ENCODE measurements at regions not wholly inside any gene's neighbourhood (a gene's known extent, or its start where the extent isn't known, plus 50 kb on each side); places are given as distances from the start of the nearest gene placed in this dataset.

GRCh38 chr5:3778000-3778550 is 182.4 kb downstream of the IRX1 start:
- Histone ChIP-seq H3K4me1 (ENCODE audit: control insufficient read depth, insufficient read depth, low read length) (no peaks in the 10 kb centered on the region), H3K27ac (ENCODE audit: insufficient read depth, low read depth, low read length, poor library complexity, severe bottlenecking) (no peak overlapping the region), H3K36me3 (ENCODE audit: control insufficient read depth, insufficient read depth, low read length) (no peaks in the 10 kb centered on the region), H3K27me3 (ENCODE audit: control insufficient read depth, insufficient read depth, low read length, poor library complexity, severe bottlenecking) (no peaks in the 10 kb centered on the region), H3K4me3 (ENCODE audit: insufficient read depth, low read depth, low read length) (no peak overlapping the region), H3K9me3 (ENCODE audit: control insufficient read depth, low read length) (no peaks in the 10 kb centered on the region)
- 94 to 97% methylated on average over 6 of the region's 6 CpGs for WGBS, 2 experiments

- no peaks in the 10 kb centered on the region for H3K4me1 ChIP-seq (ENCODE audit: control insufficient read depth, insufficient read depth, low read length)
- H3K4me3 ChIP-seq (ENCODE audit: insufficient read depth, low read depth, low read length) = no peak overlapping the region
- H3K9me3 ChIP-seq (ENCODE audit: control insufficient read depth, low read length) = no peaks in the 10 kb centered on the region
- no peak overlapping the region for H3K27ac ChIP-seq (ENCODE audit: insufficient read depth, low read depth, low read length, poor library complexity, severe bottlenecking)
- H3K27me3 ChIP-seq (ENCODE audit: control insufficient read depth, insufficient read depth, low read length, poor library complexity, severe bottlenecking) = no peaks in the 10 kb centered on the region
- WGBS, 2 experiments = 93 to 97% methylated on average over 2 of the region's 2 CpGs
- H3K36me3 ChIP-seq (ENCODE audit: control insufficient read depth, insufficient read depth, low read length) = no peaks in the 10 kb centered on the region
Measured at GRCh38 chr5:3778945-3779344, 183.3 kb downstream of the IRX1 start.

- H3K36me3 ChIP-seq (ENCODE audit: control insufficient read depth, insufficient read depth, low read length) = no peaks in the 10 kb centered on the region
- WGBS, 2 experiments = 94 to 96% methylated on average over 7 of the region's 7 CpGs
Measured at GRCh38 chr5:3780278-3780677, 184.6 kb downstream of the IRX1 start.

GRCh38 chr5:3780907-3781306 is 185.3 kb downstream of the IRX1 start:
- WGBS, 2 experiments = 93 to 96% methylated on average over 11 of the region's 11 CpGs
- H3K27me3 ChIP-seq (ENCODE audit: control insufficient read depth, insufficient read depth, low read length, poor library complexity, severe bottlenecking) = no peaks in the 10 kb centered on the region
- no peaks in the 10 kb centered on the region for H3K36me3 ChIP-seq (ENCODE audit: control insufficient read depth, insufficient read depth, low read length)
- no peaks in the 10 kb centered on the region for H3K4me1 ChIP-seq (ENCODE audit: control insufficient read depth, insufficient read depth, low read length)
- no peak overlapping the region for H3K27ac ChIP-seq (ENCODE audit: insufficient read depth, low read depth, low read length, poor library complexity, severe bottlenecking)
- no peaks in the 10 kb centered on the region for H3K9me3 ChIP-seq (ENCODE audit: control insufficient read depth, low read length)
- no peak overlapping the region for H3K4me3 ChIP-seq (ENCODE audit: insufficient read depth, low read depth, low read length)

More at GRCh38 chr5:3780278-3780677, 184.6 kb downstream of the IRX1 start:
- Histone ChIP-seq H3K4me3 (ENCODE audit: insufficient read depth, low read depth, low read length) (no peak overlapping the region), H3K9me3 (ENCODE audit: control insufficient read depth, low read length) (no peaks in the 10 kb centered on the region), H3K4me1 (ENCODE audit: control insufficient read depth, insufficient read depth, low read length) (no peaks in the 10 kb centered on the region), H3K27me3 (ENCODE audit: control insufficient read depth, insufficient read depth, low read length, poor library complexity, severe bottlenecking) (no peaks in the 10 kb centered on the region), H3K27ac (ENCODE audit: insufficient read depth, low read depth, low read length, poor library complexity, severe bottlenecking) (no peak overlapping the region)

GRCh38 chr5:3784854-3785253 is 189.2 kb downstream of the IRX1 start:
- no peaks in the 10 kb centered on the region for H3K27me3 ChIP-seq (ENCODE audit: control insufficient read depth, insufficient read depth, low read length, poor library complexity, severe bottlenecking)
- no peaks in the 10 kb centered on the region for H3K9me3 ChIP-seq (ENCODE audit: control insufficient read depth, low read length)
- WGBS, 2 experiments = 95 to 99% methylated on average over 2 of the region's 2 CpGs
- no peak overlapping the region for H3K4me3 ChIP-seq (ENCODE audit: insufficient read depth, low read depth, low read length)
- H3K36me3 ChIP-seq (ENCODE audit: control insufficient read depth, insufficient read depth, low read length) = no peaks in the 10 kb centered on the region
- no peak overlapping the region for H3K27ac ChIP-seq (ENCODE audit: insufficient read depth, low read depth, low read length, poor library complexity, severe bottlenecking)
- no peaks in the 10 kb centered on the region for H3K4me1 ChIP-seq (ENCODE audit: control insufficient read depth, insufficient read depth, low read length)

GRCh38 chr5:3786165-3786564 is 190.5 kb downstream of the IRX1 start:
- Histone ChIP-seq H3K4me3 (ENCODE audit: insufficient read depth, low read depth, low read length) (no peak overlapping the region), H3K27ac (ENCODE audit: insufficient read depth, low read depth, low read length, poor library complexity, severe bottlenecking) (no peak overlapping the region), H3K9me3 (ENCODE audit: control insufficient read depth, low read length) (no peaks in the 10 kb centered on the region), H3K4me1 (ENCODE audit: control insufficient read depth, insufficient read depth, low read length) (peaks cover under 1% of the 10 kb centered on the region), H3K27me3 (ENCODE audit: control insufficient read depth, insufficient read depth, low read length, poor library complexity, severe bottlenecking) (no peaks in the 10 kb centered on the region), H3K36me3 (ENCODE audit: control insufficient read depth, insufficient read depth, low read length) (no peaks in the 10 kb centered on the region)
- WGBS, 2 experiments = 89 to 93% methylated on average over 2 of the region's 2 CpGs

- WGBS, 2 experiments = 68 to 74% methylated on average over 14 of the region's 14 CpGs
- H3K27ac ChIP-seq (ENCODE audit: insufficient read depth, low read depth, low read length, poor library complexity, severe bottlenecking) = no peak overlapping the region
- peaks cover 9% of the 10 kb centered on the region for H3K4me1 ChIP-seq (ENCODE audit: control insufficient read depth, insufficient read depth, low read length)
- no peaks in the 10 kb centered on the region for H3K9me3 ChIP-seq (ENCODE audit: control insufficient read depth, low read length)
- no peaks in the 10 kb centered on the region for H3K27me3 ChIP-seq (ENCODE audit: control insufficient read depth, insufficient read depth, low read length, poor library complexity, severe bottlenecking)
- H3K36me3 ChIP-seq (ENCODE audit: control insufficient read depth, insufficient read depth, low read length) = no peaks in the 10 kb centered on the region
- no peak overlapping the region for H3K4me3 ChIP-seq (ENCODE audit: insufficient read depth, low read depth, low read length)
Measured at GRCh38 chr5:3786891-3787430, 191.3 kb downstream of the IRX1 start.

GRCh38 chr5:3787604-3788003 is 192.0 kb downstream of the IRX1 start:
- Histone ChIP-seq H3K4me3 (ENCODE audit: insufficient read depth, low read depth, low read length) (no peak overlapping the region), H3K36me3 (ENCODE audit: control insufficient read depth, insufficient read depth, low read length) (no peaks in the 10 kb centered on the region), H3K4me1 (ENCODE audit: control insufficient read depth, insufficient read depth, low read length) (peaks cover 15% of the 10 kb centered on the region), H3K9me3 (ENCODE audit: control insufficient read depth, low read length) (no peaks in the 10 kb centered on the region), H3K27me3 (ENCODE audit: control insufficient read depth, insufficient read depth, low read length, poor library complexity, severe bottlenecking) (no peaks in the 10 kb centered on the region), H3K27ac (ENCODE audit: insufficient read depth, low read depth, low read length, poor library complexity, severe bottlenecking) (no peak overlapping the region)
- 37 to 40% methylated on average over 10 of the region's 10 CpGs for WGBS, 2 experiments

- WGBS, 2 experiments = 53 to 59% methylated on average over 14 of the region's 14 CpGs
- Histone ChIP-seq H3K27me3 (ENCODE audit: control insufficient read depth, insufficient read depth, low read length, poor library complexity, severe bottlenecking) (no peaks in the 10 kb centered on the region), H3K4me1 (ENCODE audit: control insufficient read depth, insufficient read depth, low read length) (peaks cover 23% of the 10 kb centered on the region), H3K36me3 (ENCODE audit: control insufficient read depth, insufficient read depth, low read length) (no peaks in the 10 kb centered on the region), H3K9me3 (ENCODE audit: control insufficient read depth, low read length) (no peaks in the 10 kb centered on the region), H3K4me3 (ENCODE audit: insufficient read depth, low read depth, low read length) (no peak overlapping the region), H3K27ac (ENCODE audit: insufficient read depth, low read depth, low read length, poor library complexity, severe bottlenecking) (no peak overlapping the region)
Measured at GRCh38 chr5:3789519-3790193, 194.0 kb downstream of the IRX1 start.

- Histone ChIP-seq H3K9me3 (ENCODE audit: control insufficient read depth, low read length) (no peaks in the 10 kb centered on the region), H3K27me3 (ENCODE audit: control insufficient read depth, insufficient read depth, low read length, poor library complexity, severe bottlenecking) (no peaks in the 10 kb centered on the region), H3K36me3 (ENCODE audit: control insufficient read depth, insufficient read depth, low read length) (no peaks in the 10 kb centered on the region), H3K4me3 (ENCODE audit: insufficient read depth, low read depth, low read length) (no peak overlapping the region), H3K27ac (ENCODE audit: insufficient read depth, low read depth, low read length, poor library complexity, severe bottlenecking) (no peak overlapping the region), H3K4me1 (ENCODE audit: control insufficient read depth, insufficient read depth, low read length) (peaks cover 23% of the 10 kb centered on the region)
- WGBS, 2 experiments = 73 to 75% methylated on average over 1 of the region's 1 CpG
Measured at GRCh38 chr5:3793162-3793561, 197.5 kb downstream of the IRX1 start.

Data from ectodermal cell (in vitro differentiated cells).